ENCODE measurements at regions not wholly inside any gene's neighbourhood (a gene's known extent, or its start where the extent isn't known, plus 50 kb on each side); places are given as distances from the start of the nearest gene placed in this dataset.

GRCh38 chrX:25573631-25574030 lies 557.9 kb upstream of the ARX start:
- no peak for DNase-seq (ENCODE audit: low read depth in 1 of 2, low spot score in 1 of 2)
- no peak for TF ChIP-seq CTCF (IDR thresholded peaks at IDR 0.05; ENCODE audit: insufficient read depth, low read length)
- no peak for TF ChIP-seq SPI1 (IDR thresholded peaks at IDR 0.05; ENCODE audit: borderline replicate concordance, low read depth)
- TF ChIP-seq GABPA (IDR thresholded peaks at IDR 0.05; ENCODE audit: low read depth) = no peak
- no peak for TF ChIP-seq POLR2AphosphoS5 (IDR thresholded peaks at IDR 0.05; ENCODE audit: low read depth)
- Histone ChIP-seq H3K4me3 (replicated peaks; ENCODE audit: insufficient read depth, low read length) (no peak overlapping the region), H3K27me3 (ENCODE audit: insufficient read depth, poor library complexity, severe bottlenecking) (no peaks in the 10 kb centered on the region), H3K27ac (replicated peaks) (no peak overlapping the region)

DNA sequence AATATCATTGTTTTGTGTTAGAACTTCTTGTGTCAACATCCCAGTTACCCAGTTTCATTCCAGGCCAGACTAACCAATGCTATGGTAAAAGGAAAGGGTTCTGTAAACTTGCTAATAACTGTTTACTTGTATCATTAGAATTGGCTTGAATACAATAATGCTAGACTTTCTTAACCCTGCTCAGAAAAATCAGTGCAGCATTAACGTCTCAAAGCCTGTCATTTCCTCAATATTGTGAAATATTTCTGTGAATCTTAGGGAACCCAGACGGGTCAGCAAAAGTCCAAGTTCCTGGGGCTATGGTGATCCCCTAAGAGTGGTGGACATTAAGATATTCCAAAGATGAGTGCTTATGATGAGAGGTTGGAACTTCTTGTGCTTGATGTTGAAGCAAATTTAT lies 541.2 kb upstream of the MAGEB18 start:
- Histone ChIP-seq H3K27ac (replicated peaks) (no peak overlapping the region), H3K4me3 (replicated peaks; ENCODE audit: insufficient read depth, low read length) (no peak overlapping the region), H3K27me3 (ENCODE audit: insufficient read depth, poor library complexity, severe bottlenecking) (no peaks in the 10 kb centered on the region)
- TF ChIP-seq REST (IDR thresholded peaks at IDR 0.05; ENCODE audit: insufficient replicate concordance, low read depth) (no peak), GABPA (IDR thresholded peaks at IDR 0.05; ENCODE audit: low read depth) (no peak), SPI1 (IDR thresholded peaks at IDR 0.05; ENCODE audit: borderline replicate concordance, low read depth) (no peak), CTCF (IDR thresholded peaks at IDR 0.05; ENCODE audit: insufficient read depth, low read length) (no peak), POLR2AphosphoS5 (IDR thresholded peaks at IDR 0.05; ENCODE audit: low read depth) (no peak)
- no peak for DNase-seq (ENCODE audit: low read depth in 1 of 2, low spot score in 1 of 2)

DNA sequence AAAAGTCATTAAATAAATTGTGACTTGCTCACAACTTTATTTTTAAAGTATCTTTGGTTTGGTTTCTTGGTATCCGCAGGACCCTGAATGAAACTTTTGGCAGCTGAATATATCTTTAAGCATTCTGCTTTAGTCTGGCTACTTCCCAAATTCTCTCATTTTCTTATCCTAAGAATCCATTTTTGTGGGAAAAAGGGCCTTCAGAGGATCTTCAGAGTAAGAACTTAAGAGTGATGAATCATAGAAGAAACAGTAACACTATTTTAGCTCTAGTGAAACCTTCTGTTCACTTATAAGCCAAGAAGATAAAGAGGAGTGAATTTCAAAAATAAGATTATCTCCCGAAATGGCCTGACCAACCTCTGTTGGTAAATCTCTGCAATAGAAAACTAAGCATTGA lies 540.6 kb upstream of the MAGEB18 start:
- DNase-seq (ENCODE audit: low read depth in 1 of 2, low spot score in 1 of 2) = no peak
- Histone ChIP-seq H3K27ac (replicated peaks) (no peak overlapping the region), H3K27me3 (ENCODE audit: insufficient read depth, poor library complexity, severe bottlenecking) (no peaks in the 10 kb centered on the region), H3K4me3 (replicated peaks; ENCODE audit: insufficient read depth, low read length) (no peak overlapping the region)
- TF ChIP-seq SPI1 (IDR thresholded peaks at IDR 0.05; ENCODE audit: borderline replicate concordance, low read depth) = no peak
- no peak for TF ChIP-seq GABPA (IDR thresholded peaks at IDR 0.05; ENCODE audit: low read depth)
- no peak for TF ChIP-seq REST (IDR thresholded peaks at IDR 0.05; ENCODE audit: insufficient replicate concordance, low read depth)
- no peak for TF ChIP-seq CTCF (IDR thresholded peaks at IDR 0.05; ENCODE audit: insufficient read depth, low read length)
- TF ChIP-seq POLR2AphosphoS5 (IDR thresholded peaks at IDR 0.05; ENCODE audit: low read depth) = no peak

DNA sequence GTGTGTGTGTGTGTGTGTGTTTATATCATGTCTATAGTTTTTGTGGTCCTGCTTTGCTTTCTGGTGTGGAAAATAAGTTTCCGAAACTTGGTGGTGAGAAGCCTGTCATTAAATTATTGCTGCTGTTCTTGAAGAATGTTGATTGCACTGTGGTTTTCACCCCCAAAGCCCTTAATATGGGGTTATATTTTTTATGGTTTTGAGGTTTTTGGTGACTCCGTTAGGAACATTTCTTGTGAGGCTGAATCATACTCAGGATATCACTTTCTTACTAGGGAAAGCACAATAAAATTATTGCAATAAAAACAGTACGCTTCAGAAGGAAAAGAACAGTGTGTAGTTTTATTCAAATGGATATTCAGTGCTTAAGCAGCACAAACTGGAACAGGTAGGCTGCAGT lies 539.1 kb upstream of the MAGEB18 start:
- no peak overlapping the region for H3K4me3 ChIP-seq (replicated peaks; ENCODE audit: insufficient read depth, low read length)
- H3K27me3 ChIP-seq (ENCODE audit: insufficient read depth, poor library complexity, severe bottlenecking) = no peaks in the 10 kb centered on the region
- H3K27ac ChIP-seq (replicated peaks) = no peak overlapping the region
- no peak for DNase-seq (ENCODE audit: low read depth in 1 of 2, low spot score in 1 of 2)
- no peak for TF ChIP-seq GABPA (IDR thresholded peaks at IDR 0.05; ENCODE audit: low read depth)
- no peak for TF ChIP-seq REST (IDR thresholded peaks at IDR 0.05; ENCODE audit: insufficient replicate concordance, low read depth)
- TF ChIP-seq POLR2AphosphoS5 (IDR thresholded peaks at IDR 0.05; ENCODE audit: low read depth) = no peak
- no peak for TF ChIP-seq CTCF (IDR thresholded peaks at IDR 0.05; ENCODE audit: insufficient read depth, low read length)
